ENCODE measurements at regions not wholly inside any gene's neighbourhood (a gene's known extent, or its start where the extent isn't known, plus 50 kb on each side); places are given as distances from the start of the nearest gene placed in this dataset.

GRCh38 chr3:147757866-147758265, 348.7 kb downstream of the ZIC1 start:
- 84% methylated on average over 3 of the region's 3 CpGs for WGBS (ENCODE audit: insufficient coverage, low coverage, low lambda C conversion rate, missing lambda C conversion rate)
- DNase-seq: no peak
- intact Hi-C loops (cut with DNase I): no loop called here
- TF ChIP-seq, protein P1, sequence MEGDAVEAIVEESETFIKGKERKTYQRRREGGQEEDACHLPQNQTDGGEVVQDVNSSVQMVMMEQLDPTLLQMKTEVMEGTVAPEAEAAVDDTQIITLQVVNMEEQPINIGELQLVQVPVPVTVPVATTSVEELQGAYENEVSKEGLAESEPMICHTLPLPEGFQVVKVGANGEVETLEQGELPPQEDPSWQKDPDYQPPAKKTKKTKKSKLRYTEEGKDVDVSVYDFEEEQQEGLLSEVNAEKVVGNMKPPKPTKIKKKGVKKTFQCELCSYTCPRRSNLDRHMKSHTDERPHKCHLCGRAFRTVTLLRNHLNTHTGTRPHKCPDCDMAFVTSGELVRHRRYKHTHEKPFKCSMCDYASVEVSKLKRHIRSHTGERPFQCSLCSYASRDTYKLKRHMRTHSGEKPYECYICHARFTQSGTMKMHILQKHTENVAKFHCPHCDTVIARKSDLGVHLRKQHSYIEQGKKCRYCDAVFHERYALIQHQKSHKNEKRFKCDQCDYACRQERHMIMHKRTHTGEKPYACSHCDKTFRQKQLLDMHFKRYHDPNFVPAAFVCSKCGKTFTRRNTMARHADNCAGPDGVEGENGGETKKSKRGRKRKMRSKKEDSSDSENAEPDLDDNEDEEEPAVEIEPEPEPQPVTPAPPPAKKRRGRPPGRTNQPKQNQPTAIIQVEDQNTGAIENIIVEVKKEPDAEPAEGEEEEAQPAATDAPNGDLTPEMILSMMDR (IDR thresholded peaks at IDR 0.05): no peak
- TF ChIP-seq POLR2A (IDR thresholded peaks at IDR 0.05): no peak
- Histone ChIP-seq H3K9me3 (no peaks in the 10 kb centered on the region), H3K27me3 (no peaks in the 10 kb centered on the region), H3K36me3 (no peaks in the 10 kb centered on the region), H3K27ac (no peak overlapping the region), H3K4me3 (no peak overlapping the region), H3K4me1 (no peaks in the 10 kb centered on the region)
- no peak for ATAC-seq

DNA sequence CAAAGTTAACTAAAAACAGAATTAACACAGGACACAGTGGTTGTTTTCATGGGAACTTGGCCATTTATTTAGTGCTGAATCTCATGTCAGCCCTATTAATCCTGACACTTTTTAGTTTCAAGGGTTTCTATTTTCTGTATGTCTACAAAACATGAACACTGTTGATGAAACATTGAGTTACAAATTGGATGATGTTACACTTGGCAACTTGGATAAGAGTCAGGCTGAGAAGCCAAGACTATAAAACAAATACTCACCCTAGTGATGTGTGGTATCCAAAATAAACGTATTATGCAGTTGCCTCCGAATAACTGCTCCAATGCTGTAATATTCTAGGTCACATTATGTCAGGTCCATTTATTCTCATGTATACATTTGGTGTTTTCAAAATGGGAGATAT, 349.6 kb downstream of the ZIC1 start:
- DNase-seq (no peak), ATAC-seq (no peak)
- H3K9me3 ChIP-seq: no peaks in the 10 kb centered on the region
- no peaks in the 10 kb centered on the region for H3K27me3 ChIP-seq
- intact Hi-C loops (cut with DNase I): no loop called here
- H3K4me1 ChIP-seq: no peaks in the 10 kb centered on the region
- 19% methylated on average over 2 of the region's 2 CpGs for WGBS (ENCODE audit: insufficient coverage, low coverage, low lambda C conversion rate, missing lambda C conversion rate)
- no peak for TF ChIP-seq POLR2A (IDR thresholded peaks at IDR 0.05)
- TF ChIP-seq, protein P1 (IDR thresholded peaks at IDR 0.05): no peak
- no peaks in the 10 kb centered on the region for H3K36me3 ChIP-seq
- no peak overlapping the region for H3K4me3 ChIP-seq
- no peak overlapping the region for H3K27ac ChIP-seq

- no peaks in the 10 kb centered on the region for H3K27me3 ChIP-seq
- no peaks in the 10 kb centered on the region for H3K4me1 ChIP-seq
- no peaks in the 10 kb centered on the region for H3K9me3 ChIP-seq
- no peak overlapping the region for H3K27ac ChIP-seq
- WGBS (ENCODE audit: insufficient coverage, low coverage, low lambda C conversion rate, missing lambda C conversion rate): 50% methylated on average over 1 of the region's 1 CpG
- intact Hi-C loops (cut with DNase I): no loop called here
- ATAC-seq (no peak), DNase-seq (no peak)
- H3K4me3 ChIP-seq: no peak overlapping the region
- H3K36me3 ChIP-seq: no peaks in the 10 kb centered on the region
- TF ChIP-seq, protein P1 (IDR thresholded peaks at IDR 0.05): no peak
- no peak for TF ChIP-seq POLR2A (IDR thresholded peaks at IDR 0.05)
Observed at GRCh38 chr3:147760085-147760484, 350.9 kb downstream of the ZIC1 start.

DNA sequence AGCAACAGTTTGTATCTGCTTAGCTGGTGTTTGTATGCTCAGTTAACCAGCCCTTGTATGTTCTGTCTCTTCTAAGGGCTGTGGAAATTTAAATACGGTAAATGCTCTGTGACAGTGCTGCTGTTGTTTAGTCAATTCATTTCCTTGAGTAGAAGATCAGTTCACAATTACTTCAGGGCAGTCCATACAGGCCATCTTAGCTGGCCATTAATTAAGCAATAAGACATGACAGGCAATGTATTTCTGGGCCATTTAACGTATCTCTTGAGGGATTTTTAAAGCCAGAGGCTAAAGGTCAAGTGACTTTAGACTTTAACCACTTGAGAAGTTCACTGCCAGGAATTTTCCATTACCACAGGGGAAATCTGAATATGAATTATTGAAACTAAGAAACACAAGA, 351.8 kb downstream of the ZIC1 start:
- Histone ChIP-seq H3K27me3 (no peaks in the 10 kb centered on the region), H3K36me3 (no peaks in the 10 kb centered on the region), H3K9me3 (no peaks in the 10 kb centered on the region), H3K4me1 (no peaks in the 10 kb centered on the region), H3K27ac (no peak overlapping the region), H3K4me3 (no peak overlapping the region)
- intact Hi-C loops (cut with DNase I): no loop called here
- ATAC-seq: no peak
- no peak for TF ChIP-seq POLR2A (IDR thresholded peaks at IDR 0.05)
- TF ChIP-seq, protein P1 (IDR thresholded peaks at IDR 0.05): no peak
- DNase-seq: no peak
- 23% methylated on average over 2 of the region's 2 CpGs for WGBS (ENCODE audit: insufficient coverage, low coverage, low lambda C conversion rate, missing lambda C conversion rate)

DNA sequence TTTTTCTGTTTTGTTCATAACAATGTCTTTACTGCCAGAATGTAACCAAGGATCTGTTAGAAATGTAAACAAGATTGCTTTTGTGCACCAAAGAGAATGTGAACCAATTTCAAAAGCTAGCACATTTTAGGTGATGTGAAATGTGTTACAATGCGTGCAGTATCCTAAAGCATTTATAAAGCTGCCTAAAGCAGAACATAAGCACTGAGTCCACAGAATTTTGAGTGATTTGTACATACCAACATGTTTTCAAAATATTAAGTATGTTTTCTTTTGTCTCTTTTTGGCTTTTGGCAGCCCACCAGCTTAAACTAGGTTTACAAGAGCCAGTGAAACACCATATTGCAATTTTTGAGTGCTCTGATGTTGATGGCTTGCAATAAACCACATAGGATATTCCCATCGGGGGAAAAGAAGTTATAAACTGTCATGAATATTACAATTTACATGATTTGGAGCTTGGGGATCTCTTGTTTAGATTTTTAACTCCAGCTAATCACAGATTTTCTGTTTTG, 364.0 kb downstream of the ZIC1 start:
- intact Hi-C loops (cut with DNase I): no loop called here
- Histone ChIP-seq H3K27ac (no peak overlapping the region), H3K9me3 (no peaks in the 10 kb centered on the region), H3K27me3 (no peaks in the 10 kb centered on the region), H3K4me3 (no peak overlapping the region), H3K4me1 (no peaks in the 10 kb centered on the region), H3K36me3 (no peaks in the 10 kb centered on the region)
- ATAC-seq: no peak
- DNase-seq: no peak
- 38% methylated on average over 2 of the region's 2 CpGs for whole genome bisulfite sequencing (ENCODE audit: insufficient coverage, low coverage, low lambda C conversion rate, missing lambda C conversion rate)
- TF ChIP-seq POLR2A (IDR thresholded peaks at IDR 0.05): no peak
- TF ChIP-seq, protein P1 (IDR thresholded peaks at IDR 0.05): no peak
